ENCODE measurements at regions not wholly inside any gene's neighbourhood (a gene's known extent, or its start where the extent isn't known, plus 50 kb on each side); places are given as distances from the start of the nearest gene placed in this dataset.

DNA sequence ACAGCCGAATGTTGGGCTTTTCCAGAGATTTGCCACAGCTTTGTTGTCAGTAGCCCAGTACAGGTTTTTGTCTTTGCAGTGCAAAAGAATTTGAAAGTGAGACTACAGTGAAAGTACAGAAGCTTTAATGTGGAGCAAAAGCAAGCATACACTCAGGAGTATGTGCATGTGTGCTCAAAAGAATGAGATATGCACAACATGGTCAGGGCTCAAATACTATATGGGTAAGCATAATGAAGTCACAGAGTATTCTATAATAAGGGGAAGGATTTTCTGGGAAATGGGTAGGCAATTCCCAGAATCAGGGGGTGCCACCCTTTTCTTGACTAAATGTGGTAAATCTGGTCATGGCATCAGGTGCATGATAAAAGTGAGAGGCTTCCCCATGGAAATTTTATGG, 72.1 kb upstream of the SULT1C3 start:
- TF ChIP-seq, protein P1, sequence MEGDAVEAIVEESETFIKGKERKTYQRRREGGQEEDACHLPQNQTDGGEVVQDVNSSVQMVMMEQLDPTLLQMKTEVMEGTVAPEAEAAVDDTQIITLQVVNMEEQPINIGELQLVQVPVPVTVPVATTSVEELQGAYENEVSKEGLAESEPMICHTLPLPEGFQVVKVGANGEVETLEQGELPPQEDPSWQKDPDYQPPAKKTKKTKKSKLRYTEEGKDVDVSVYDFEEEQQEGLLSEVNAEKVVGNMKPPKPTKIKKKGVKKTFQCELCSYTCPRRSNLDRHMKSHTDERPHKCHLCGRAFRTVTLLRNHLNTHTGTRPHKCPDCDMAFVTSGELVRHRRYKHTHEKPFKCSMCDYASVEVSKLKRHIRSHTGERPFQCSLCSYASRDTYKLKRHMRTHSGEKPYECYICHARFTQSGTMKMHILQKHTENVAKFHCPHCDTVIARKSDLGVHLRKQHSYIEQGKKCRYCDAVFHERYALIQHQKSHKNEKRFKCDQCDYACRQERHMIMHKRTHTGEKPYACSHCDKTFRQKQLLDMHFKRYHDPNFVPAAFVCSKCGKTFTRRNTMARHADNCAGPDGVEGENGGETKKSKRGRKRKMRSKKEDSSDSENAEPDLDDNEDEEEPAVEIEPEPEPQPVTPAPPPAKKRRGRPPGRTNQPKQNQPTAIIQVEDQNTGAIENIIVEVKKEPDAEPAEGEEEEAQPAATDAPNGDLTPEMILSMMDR (IDR thresholded peaks at IDR 0.05) = no peak
- no peak for TF ChIP-seq EZH2 (IDR thresholded peaks at IDR 0.05)

Data from neural progenitor cell (in vitro differentiated cells).